GM12864 (cell line): ENCODE measurements at regions not wholly inside any gene's neighbourhood (a gene's known extent, or its start where the extent isn't known, plus 50 kb on each side); places are given as distances from the start of the nearest gene placed in this dataset.
A peak's percentile ranks its signal among the peaks of the same experiment; 100 is the strongest.
"Not testable (repeated sequence)": the region's sequence is repeated elsewhere in the genome, so short reads cannot be mapped to it uniquely, and the experiment has no call there.

Source experiments
- DNase-seq: peaks from one replicate; pipeline ENCODE4 v3.0.0-alpha.2; 2011; ENCODE audit warnings: low read depth
- H3K4me3 ChIP-seq: 2 replicates; pipeline ENCODE4 v1.5.1; 2011; ENCODE audit warnings: mild to moderate bottlenecking, low read depth, low read length, control low read depth
- TF ChIP-seq, protein P1 (sequence below): IDR thresholded peaks from 2 replicates; pipeline ENCODE4 v1.5.1; 2011; ENCODE audit warnings: low read depth, mild to moderate bottlenecking, moderate library complexity, low read length, control low read depth, inconsistent platforms; ENCODE audit errors: missing control alignments

DNA sequence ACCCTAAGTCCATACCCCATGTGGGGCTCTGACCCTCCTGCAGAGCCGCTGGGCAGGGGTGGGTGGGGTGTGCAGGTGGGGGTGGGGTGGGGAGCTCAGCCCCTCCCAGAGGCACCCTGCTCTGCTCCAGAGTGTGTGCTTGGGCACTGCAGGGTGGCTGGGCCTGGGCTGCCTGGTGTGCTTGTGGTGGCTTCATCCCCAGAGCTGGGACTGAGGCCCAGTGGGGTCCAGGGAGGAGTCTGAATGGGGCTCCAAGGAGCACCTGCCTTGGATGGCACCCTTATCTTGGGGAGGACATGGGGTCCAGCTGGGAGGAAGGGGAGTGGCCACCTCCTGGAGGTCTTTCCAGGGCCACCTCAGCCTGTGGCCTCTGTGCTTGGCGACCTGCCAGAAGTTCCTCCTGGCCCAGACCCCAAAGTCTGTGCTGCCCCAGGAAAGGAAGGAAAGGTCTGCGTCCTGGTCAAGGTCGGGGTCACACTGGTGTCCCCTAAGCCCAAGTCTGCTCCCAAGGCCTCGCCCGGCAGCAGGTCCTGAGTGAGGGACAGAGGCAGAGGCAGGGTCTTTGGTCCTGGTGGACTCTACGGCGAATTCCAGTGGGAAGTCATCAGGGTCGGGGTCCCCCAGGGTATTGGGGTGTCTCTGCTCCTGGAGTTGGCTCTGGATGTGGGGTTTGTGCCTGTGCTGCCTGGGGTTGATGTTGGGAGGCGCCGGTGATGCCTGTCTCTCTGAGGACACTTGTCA, 373.4 kb downstream of the TMEM121 start:
- no peak overlapping the region for H3K4me3 ChIP-seq
- DNase-seq, result no peak
- TF ChIP-seq, protein P1, sequence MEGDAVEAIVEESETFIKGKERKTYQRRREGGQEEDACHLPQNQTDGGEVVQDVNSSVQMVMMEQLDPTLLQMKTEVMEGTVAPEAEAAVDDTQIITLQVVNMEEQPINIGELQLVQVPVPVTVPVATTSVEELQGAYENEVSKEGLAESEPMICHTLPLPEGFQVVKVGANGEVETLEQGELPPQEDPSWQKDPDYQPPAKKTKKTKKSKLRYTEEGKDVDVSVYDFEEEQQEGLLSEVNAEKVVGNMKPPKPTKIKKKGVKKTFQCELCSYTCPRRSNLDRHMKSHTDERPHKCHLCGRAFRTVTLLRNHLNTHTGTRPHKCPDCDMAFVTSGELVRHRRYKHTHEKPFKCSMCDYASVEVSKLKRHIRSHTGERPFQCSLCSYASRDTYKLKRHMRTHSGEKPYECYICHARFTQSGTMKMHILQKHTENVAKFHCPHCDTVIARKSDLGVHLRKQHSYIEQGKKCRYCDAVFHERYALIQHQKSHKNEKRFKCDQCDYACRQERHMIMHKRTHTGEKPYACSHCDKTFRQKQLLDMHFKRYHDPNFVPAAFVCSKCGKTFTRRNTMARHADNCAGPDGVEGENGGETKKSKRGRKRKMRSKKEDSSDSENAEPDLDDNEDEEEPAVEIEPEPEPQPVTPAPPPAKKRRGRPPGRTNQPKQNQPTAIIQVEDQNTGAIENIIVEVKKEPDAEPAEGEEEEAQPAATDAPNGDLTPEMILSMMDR, result no peak

DNA sequence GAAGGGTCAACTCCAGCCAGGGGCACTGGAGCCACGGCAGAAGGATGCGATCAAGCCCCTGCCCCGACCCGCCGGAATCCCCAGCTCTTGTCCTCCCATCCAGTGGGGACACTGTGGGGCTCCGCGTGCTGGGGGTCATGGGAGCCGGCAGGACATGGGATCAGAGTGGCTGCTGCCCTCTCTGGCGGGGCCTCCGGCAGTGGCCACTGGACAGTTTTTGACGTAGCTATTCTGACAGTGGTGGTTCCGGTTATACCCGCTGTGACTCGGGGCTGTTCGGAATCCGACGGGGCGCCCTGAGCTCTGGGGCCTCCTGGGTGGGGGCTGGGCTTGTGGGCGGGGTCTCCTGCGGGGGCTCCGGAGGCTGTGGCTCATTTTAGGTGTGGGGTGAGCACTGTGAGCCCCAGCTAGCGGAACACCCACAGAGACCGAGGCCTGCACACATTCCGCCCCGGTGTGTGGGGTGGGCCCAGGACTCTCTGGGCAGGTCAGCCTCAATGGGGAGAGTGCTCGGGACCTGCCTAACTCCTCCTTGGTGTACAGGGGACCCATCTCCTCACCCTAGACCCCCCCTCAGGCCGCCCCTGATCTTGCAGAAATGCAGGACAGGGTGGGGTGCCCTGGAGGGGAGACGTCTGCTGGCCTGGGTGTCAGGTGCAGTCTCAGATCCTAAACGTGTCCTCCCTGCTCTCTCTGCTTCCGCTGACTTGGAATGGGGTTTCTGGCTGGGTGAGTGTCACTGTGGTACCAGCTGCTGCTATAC, 374.2 kb downstream of the TMEM121 start:
- DNase-seq, result no peak
- no peak overlapping the region for H3K4me3 ChIP-seq
- TF ChIP-seq, protein P1, result no peak

DNA sequence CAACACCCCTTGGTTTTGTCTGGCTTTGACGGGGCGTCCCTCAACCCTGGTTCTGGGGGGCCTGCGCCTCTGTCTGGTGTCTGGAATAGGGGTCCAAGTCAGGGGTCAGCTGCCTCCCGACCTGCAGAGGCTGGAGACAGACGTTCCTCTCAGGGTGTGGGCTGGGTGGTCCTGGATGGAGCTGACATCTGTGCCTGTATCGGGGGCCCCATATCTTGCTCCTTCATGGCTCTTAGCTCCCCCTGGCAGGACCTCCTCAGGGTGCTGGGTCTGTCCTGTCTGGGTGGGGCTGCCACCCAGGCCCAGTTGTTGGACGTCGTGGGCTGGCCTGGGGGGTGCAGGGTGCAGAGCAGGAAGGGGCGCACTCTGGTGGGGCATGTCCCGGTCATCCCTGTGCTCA, 374.8 kb downstream of the TMEM121 start:
- H3K4me3 ChIP-seq, result no peak overlapping the region
- TF ChIP-seq, protein P1, result no peak
- DNase-seq, result no peak

DNA sequence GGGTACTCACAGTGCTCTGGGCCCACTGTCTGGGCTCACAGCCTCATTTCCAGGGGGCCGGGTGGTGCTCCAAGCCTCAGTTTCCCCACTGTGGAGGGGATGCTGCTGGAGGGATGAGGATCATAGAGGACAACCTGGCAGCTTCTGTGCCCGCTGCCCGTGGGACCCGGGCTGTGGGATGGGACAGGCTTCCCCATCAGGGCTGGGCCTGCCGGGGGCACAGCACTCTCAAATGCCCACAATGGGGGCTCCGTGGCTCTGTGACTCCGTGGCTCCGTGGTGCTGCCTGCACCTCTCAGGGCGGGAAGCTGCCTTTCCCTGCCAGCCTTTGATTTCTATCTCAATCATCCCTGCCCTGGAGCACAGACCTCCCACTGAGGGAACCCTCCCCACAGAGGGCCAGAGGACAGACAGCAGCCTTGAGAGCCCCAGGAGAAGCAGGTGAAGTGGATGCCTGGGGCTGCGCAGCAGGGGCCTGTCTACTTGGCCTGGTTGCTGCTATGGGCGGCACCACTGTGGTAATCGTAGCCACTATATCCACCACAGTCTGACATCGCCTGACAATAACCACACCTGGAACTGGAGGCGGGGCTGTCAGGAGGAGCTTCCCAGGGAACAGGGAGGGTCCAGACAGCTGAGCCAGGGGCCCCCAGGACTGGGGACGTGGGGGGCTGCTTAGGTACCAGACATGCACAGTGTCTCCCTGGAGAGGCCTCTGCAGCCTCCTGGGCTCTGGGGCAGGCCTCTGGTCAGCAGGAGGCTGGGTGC, 375.9 kb downstream of the TMEM121 start:
- TF ChIP-seq, protein P1, result no peak
- H3K4me3 ChIP-seq, result no peak overlapping the region
- DNase-seq, result no peak

DNA sequence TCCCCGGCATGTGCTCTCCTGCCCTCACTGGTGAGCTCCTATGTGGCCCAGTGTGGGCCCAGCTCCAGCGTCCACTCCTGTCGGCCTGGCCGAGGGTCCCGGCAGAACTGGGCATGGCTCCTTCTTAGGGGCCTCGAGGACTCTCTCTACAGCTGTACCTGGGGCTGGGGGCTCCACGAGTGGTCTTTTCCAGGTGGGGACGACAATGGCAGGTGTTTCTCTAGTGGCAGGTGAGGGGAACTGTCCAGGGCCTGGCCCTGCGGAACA, 376.4 kb downstream of the TMEM121 start:
- not testable (repeated sequence) for H3K4me3 ChIP-seq, DNase-seq

DNA sequence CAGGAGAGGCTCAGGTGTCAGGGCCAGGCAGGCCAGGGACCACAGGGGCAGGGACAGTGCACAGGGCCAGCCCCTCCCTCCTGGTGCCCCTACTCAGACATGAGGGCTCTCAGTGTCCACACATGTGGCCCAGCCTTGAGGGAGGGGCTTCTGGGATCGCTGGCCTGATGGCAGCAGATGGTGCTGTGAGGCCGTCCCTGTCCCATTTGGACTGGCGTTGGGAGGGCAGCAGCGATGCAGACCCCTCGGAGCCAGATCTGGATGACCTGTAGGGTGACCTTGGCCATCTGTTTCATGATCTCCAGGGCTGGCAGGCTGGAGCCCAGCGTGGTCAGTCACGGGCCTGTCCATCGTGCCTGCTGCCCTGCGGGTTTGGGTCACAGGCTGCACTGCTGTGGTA, 377.6 kb downstream of the TMEM121 start:
- H3K4me3 ChIP-seq, result no peak overlapping the region
- TF ChIP-seq, protein P1, result no peak
- no peak for DNase-seq

DNA sequence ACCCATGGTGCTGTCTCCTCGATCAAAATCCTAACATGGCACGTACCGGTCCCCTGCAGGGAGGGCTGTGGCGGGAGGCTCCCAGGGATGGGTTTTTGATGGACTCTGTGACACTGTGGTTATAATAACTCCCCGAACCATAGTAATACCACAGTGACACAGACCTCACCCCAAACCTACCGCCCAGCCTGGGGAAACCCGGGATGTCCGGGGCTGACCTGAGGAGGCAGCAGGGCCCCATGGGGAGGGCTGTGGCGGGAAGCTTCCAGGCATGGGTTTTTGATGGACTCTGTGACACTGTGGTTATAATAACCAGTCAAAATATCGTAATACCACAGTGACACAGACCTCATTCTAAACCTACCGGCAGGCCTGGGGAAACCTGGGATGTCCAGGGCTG, 378.0 kb downstream of the TMEM121 start:
- TF ChIP-seq, protein P1, result no peak
- H3K4me3 ChIP-seq, result peak overlapping the region; percentile 97
- no peak for DNase-seq
